HG02840 (cell line): ENCODE measurements at regions not wholly inside any gene's neighbourhood (a gene's known extent, or its start where the extent isn't known, plus 50 kb on each side); places are given as distances from the start of the nearest gene placed in this dataset.

Source experiments
- ATAC-seq: cut with Tn5 transposase; IDR thresholded peaks from one replicate; pipeline ENCODE4 v1.9.1; 2021; ENCODE audit warnings: mild to moderate bottlenecking, moderate library complexity, moderate number of reproducible peaks; ENCODE audit not compliant: unreplicated experiment, low FRiP score

DNA sequence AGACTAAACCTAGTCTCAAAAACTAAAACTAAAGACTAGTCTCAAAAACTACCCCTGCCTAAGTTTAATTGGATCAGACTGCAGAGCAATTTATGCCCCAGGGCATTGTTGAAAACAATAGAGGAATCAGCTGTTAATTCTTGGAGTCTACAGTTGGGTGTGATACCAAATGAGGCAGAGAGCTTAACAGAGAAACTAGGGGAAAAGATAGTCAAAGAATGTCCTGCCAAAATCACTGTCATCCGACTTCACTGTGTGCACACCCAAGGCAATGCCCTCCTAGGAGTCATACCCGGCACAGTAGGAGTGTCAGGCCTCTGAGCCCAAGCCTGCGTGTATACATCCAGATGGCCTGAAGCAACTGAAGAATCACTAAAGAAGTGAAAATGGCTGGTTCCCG, 90.5 kb upstream of the TOMM7 start:
- no peak for ATAC-seq

DNA sequence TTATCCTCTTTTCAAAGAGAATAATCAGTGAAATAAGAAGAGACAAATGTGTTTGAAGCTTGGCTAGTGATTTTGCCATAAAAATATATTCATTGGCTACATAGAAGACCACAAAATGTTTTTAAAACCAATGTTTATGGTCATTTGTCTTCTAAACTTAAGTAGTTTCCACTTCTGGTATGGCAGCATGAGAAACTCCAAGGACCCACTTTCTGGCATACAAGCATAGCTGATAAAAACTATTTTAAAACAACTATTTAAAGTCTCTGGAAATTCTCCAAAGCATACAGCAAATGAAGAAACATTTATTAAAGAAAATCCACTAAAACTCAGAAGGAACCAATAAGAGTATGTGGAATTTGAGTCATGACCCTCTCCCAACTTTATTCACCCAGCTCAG, 89.2 kb upstream of the TOMM7 start:
- ATAC-seq = no peak

DNA sequence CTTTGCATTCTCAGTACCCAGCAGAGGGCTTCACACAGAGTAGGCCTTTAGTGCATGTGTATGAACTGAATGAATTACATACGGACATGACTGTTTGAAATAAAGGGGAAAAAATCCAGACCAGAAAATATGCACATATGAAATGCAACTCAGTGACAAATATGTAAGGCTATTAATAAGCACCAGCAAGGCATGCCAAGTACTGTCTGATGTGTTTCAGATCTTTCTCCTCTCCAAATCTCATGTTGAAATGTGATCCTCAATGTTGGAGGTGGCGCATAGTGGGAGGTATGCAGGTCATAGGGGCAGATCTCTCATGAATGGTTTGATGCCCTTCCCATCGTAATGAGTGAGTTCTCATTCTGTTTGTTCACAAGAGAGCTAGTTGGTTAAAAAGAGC, 87.3 kb upstream of the TOMM7 start:
- ATAC-seq = no peak

DNA sequence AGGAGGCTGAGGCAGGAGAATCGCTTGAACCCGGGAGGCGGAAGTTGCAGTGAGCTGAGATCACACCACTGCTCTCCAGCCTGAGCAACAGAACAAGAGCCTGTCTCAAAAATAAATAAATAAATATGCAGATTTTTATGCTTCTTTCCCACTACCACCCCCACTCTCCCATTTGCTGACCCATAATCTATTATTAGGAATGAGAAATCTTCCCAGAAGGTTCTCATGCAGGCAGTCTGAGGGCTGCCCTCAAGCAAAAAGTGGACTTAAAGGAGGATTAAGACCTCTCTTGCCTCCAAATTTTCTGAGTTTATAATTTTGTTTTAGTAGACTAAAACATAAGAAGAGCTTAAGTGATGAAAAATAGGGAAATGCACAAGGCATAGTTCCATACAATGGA, 85.2 kb upstream of the TOMM7 start:
- no peak for ATAC-seq

DNA sequence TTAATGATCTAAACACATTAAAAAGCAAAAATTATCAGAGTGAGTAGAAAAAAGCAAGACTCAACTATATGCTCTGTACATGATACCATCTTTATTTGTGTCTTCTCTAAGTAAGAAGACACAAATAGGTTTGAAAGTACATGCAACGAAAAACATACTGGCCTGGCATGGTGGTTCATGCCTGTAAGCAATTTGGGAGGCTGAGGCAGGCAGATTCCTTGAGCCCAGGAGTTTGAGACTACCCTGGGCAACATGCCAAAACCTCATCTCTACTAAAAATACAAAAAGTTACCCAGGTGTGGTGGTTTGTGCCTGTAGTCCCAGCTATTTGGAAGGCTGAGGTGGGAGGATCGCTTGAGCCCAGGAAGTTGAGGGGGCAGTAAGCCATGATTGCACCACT, 78.1 kb upstream of the TOMM7 start:
- no peak for ATAC-seq

DNA sequence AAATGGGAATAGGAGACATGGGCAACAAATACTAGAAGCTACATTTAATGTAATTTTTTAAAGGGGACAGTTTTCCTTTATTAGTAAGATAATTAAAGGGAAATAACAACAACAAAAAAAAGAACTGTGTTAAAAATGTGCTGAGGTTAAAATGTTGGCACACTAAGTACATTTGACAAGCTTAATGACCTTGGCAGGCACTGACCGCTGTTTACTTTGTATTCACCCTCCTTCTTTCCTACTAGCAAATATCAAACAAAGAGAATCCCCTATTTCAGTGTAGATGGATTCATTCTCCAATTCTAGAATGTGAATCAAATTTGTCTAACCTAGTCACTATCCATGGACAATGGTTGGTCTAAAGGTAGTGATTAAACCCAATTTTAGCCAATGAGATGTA, 77.5 kb upstream of the TOMM7 start:
- ATAC-seq = no peak

DNA sequence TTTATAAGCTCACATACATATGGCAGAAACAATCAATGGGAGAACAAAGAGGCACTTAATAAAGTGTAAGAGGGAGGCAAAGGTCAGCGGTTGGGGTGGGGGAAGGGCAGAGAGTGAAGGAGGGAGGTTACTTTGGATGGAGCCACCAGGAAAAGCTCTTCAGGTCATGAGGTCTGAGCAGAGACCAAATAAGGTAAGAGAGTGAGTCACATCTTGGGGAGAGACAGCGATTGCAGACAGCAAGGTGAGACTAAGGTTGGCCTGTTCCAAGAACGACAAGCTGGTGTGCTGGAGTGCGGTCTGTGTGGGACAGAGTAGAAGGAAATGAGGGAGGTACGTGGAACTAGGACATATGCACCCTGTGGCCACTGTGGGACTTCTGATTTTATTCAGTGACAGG, 74.3 kb upstream of the TOMM7 start:
- no peak for ATAC-seq

DNA sequence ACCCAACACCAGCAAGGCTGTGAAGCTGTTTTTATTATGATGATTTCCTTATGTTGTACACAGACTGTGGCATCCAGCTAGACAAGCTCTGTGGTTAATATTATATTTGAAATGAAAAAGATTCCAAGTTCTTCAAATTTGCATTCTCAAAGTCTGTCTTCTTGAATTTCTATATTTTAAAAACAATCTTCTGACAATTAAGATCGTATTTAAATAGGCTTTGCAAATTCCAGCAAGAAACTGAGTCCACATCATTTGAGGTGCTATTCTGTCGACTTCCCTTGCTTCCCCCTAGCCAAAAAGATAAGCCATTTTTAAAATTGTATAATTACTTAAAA, 73.1 kb upstream of the TOMM7 start:
- no peak for ATAC-seq

DNA sequence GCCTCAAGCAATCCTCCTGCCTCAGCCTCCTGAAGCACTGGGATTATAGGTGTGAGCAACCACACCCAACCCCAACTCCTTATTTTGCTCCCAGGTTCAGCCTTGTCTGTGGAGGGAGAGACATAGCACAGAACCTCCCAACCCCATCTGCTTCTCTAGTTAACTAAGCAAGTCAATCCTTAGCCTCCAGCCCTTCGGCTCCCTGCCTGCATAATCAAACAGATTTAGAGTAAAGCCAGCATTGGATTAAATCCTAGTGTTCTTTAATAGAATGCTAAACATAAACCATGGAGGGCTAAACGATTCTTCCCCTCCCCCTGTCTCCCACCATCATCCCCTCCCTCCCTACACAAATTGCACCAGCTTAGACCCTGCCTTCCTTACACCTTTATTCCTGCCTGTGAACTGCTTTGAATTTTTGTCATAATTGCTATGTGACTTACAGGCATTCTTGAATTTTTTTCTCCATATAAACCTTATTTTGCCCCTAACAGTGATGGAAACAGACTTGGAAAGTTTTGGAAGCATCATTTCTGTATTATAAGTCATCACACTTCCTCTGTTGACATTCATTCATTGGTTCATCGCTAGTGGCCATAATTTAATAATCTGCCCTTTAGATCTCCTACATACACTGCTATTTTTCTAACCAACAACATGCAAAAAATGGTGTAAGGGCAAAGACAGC, 72.6 kb upstream of the TOMM7 start:
- ATAC-seq = no peak

DNA sequence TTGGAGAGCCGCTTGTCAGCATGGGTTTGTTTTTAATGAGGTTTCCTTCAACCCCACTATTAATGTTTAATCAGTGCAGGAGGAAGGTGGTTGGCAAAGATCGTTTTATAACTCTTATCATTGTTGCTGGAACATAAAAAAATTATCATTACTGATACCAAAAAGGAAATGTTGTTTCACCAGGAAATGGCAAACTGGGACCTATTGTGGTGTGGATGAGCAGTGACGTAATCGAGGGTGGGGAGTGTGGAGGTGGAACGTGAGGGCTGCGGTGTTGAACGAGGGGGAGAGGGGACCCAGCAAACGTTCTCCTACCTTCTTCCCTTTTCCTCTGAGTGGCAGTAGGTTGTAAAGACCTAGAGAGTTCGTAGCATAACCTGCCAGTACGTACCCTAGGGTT, 71.9 kb upstream of the TOMM7 start:
- ATAC-seq = no peak

DNA sequence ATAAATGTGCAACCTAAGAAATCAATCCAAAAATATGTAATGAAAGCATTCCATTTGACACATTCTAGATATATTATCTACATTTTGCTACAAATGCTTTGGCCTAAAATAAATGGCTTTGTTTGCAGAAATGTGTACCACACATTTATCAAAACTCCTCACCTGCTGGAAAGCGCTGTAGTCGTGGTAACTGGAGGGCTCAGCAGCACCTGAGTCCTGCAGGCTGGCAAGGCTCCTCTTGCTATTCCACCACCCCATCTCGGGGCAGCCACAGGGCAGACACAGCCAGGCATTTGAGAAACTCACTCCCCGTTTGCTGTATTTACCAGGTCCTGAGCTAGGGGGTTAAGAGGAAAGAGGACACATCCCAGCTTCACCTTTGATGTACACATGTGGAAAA, 68.1 kb upstream of the TOMM7 start:
- ATAC-seq = no peak

DNA sequence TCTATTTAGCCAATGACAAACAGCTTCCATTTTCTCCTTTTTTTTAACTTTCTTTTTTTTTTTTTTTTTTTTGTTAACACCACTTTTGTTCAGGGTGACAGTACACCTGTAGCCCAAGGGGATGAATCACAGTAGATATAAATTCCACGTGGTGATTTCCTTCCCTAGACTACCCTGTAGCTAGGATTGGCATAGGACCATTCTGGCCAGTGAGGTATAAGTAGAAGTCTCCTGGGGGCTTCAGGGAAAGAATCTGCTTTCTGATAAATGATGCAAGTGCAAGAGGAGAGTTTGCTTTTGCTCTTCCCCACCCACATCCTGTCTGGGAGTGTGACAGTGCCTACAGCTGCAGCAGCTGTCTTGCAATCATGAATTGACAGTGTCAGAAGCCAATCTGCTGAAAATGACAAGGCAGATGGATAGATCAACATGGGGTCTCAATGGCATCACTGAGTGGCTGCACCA, 63.2 kb upstream of the TOMM7 start:
- ATAC-seq = peak; percentile 91

DNA sequence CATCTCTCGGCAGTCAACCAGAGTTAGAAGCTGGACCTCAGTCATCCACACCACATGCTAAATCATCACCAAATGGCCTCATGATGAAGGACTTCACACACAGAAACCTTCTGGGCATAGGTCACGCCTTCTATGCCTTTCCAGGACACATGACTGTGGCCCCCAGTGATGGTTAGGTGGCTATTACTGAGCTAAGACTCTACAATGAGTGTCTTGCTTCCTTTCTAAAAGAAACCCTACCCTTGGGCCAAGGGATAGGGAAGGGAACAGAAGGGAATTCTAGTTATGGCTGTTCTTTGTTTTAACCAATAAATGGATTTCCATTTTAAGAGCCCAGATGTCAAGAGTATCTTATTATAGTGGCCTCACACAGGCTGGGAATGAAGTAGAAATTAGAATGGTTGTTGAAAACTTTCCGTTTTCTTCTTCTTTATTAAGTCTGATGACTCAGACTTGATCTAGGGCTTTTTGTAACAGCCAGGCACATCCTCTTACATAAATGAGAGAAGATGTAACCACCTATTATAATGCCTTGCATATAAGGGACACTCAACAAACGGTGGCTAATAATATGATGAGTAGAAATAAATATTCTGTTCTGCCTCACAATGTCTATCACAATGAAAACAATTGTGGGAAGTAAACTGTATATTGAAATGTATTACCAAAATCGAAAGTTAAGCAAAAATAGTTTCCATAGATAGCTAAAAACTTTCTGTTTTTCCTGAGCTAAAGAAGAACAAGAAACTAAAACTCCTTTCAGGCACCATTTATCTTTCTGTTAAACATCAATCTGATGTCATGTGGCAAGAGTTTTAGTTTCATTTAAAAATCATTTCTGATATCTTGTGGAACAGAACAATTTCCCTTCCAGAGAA, 62.5 kb upstream of the TOMM7 start:
- ATAC-seq = peak; percentile 49

DNA sequence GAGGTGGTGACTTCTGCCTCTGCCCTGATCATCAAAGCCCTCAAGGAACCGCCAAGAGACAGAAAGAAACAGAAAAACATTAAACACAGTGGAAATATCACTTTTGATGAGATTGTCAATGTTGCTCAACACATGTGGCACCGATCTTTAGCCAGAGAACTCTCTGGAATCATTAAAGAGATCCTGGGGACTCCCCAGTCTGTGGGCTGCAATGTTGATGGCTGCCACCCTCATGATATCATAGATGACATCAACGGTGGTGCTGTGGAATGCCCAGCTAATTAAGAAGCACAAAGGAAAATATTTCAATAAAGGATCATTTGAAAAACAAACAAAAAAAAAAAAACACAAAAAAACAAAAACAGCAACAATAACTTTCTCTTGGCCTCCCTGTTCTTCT, 59.5 kb upstream of the TOMM7 start:
- ATAC-seq = no peak

DNA sequence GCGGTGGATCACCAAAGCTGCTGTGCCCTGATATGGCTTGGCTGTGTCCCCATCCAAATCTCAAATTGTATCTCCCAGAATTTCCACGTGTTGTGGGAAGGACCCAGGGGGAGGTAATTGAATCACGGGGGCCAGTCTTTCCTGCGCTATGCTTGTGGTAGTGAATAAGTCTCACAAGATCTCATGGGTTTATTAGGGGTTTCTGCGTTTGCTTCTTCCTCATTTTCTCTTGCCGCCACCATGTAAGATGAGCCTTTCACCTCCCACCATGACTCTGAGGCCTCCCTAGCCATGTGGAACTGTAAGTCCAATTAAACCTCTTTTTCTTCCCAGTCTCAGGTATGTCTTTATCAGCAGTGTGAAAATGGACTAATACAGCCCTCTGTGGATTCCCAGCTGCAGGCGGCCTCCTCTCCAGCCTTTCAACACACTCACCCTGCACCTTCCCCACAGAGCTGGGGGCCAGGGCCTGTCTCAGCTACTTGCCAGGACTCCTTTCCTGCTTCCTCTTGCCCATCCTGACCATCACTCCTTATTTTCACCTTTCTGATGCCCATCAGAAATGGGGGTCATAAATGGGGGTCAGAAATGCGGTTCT, 57.2 kb upstream of the TOMM7 start:
- ATAC-seq = no peak

DNA sequence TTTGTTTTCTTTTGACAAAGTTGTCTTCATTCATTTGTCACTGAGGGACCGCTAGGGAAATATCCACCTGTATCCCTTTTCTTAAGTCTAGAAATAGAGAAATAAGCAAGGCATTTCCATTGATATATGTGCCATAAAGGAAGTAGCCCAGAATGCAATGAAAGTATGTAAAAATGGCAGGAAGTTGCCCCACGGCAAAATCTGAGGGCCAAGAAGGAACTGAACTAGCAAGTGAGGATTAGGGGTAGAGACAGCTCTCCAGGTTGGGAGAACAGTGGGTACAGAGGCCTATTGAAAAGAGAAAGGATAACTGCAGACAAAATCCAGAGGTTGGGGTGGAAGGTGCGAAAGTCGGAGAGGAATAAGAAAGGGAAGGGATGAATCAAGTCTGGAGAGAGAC, 56.6 kb upstream of the TOMM7 start:
- no peak for ATAC-seq

DNA sequence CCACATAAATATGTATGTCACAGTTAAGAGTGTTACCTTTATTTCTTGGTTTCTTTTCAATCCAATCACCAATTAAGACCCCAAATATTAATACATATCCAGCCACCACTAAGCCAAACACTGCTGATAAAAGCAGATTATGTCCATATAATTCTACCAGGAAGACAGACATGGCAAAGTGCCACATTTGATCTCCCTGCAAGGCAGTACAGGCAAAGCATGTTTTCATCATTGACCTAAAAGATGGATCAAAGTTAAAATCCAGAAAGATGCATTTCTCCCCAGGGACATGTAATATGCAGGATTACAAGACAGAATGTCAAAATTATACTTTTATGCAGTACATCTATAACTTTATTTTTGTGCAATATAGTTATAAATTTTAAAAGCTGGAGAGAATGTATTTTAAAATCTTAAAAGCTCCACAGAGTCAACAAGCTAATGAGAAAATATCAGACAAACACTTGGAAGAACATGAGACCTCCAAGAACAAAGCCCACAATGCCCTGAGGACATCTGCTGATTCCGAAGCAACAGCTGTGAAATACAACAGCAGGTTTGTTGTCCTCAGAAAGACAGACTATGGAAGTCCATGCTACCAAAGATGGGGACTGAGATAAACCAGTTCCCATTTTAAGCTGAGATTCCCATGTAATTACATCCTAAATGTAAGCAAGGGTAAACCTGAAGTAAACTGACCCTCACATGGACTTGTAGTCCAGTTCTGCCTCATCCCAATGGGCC, 54.5 kb upstream of the TOMM7 start:
- no peak for ATAC-seq

DNA sequence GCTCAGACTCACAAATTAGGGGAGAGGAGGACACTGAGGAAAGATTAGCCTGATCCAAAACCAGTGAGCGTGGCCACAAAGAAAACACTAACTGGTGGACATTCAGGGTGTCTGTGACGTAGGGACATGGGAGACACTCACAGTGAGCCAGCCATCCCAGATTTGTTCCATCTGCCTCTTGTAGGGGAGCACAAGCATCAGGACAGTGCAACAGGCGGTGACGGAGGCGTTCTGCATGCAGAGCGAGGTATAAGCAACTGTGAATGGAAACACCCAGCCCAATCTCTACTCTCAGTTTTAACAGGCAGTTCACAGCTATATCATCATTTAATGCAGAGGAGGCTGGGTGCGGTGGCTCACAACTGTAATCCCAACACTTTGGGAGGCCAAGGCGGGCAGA, 52.8 kb upstream of the TOMM7 start:
- ATAC-seq = no peak

DNA sequence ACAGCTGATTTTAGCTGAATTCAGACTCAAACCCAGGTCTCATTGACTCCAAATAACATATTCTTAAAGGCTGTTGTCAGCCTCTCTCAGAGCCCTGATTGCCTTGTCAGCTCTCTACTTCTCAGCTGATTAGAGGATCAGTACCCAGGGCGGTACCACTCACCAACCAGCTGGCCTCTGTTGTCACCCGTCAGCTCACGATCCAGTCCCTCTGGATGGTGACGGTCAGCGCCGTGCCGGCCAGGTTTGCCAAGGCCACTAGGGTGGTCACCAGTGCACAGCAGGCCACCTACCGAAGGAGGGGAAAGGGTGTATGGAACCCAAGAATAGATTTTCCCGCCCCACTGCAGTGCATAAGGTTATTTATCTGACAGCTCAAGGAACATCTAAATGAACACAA, 52.3 kb upstream of the TOMM7 start:
- no peak for ATAC-seq
